ENCODE measurements at regions not wholly inside any gene's neighbourhood (a gene's known extent, or its start where the extent isn't known, plus 50 kb on each side); places are given as distances from the start of the nearest gene placed in this dataset.

- TF ChIP-seq GABPA (IDR thresholded peaks at IDR 0.05; ENCODE audit: borderline replicate concordance, insufficient read depth, low read length) (no peak), RAD21 (IDR thresholded peaks at IDR 0.05 in 1 of 2, conservative IDR thresholded peaks at IDR 0.05 in 1 of 2; ENCODE audit: low read depth in 2 of 2, low read length in 2 of 2) (no peak), GTF2F1 (IDR thresholded peaks at IDR 0.05; ENCODE audit: borderline replicate concordance, low read depth, low read length) (no peak), ASH2L (IDR thresholded peaks at IDR 0.05; ENCODE audit: low read length) (no peak)
Observed at GRCh38 chr4:174437324-174437723, 85.0 kb downstream of the HPGD start (continued).
